Liver (tissue), 3 donors: ENCODE measurements at regions not wholly inside any gene's neighbourhood (a gene's known extent, or its start where the extent isn't known, plus 50 kb on each side); places are given as distances from the start of the nearest gene placed in this dataset.

Experiments used
- ATF3 ChIP-seq: IDR thresholded peaks from 2 replicates; pipeline ENCODE4 v1.6.1; 2016; ENCODE audit warnings: antibody characterized with exemption
- CTCF ChIP-seq: fragments of 150-350 bp; IDR thresholded peaks from 2 replicates; pipeline ENCODE4 v1.5.1; 2017; ENCODE audit warnings: improper control_type of control experiment, low read depth, low read length; ENCODE audit not compliant: missing input control
- EGR1 ChIP-seq, 2 donors: IDR thresholded peaks; 2 replicates each; pipeline ENCODE4 v1.6.1; 2016 to 2018; ENCODE audit warnings: antibody characterized with exemption in 2 of 2, low read depth in 2 of 2
- GABPA ChIP-seq, 2 donors: IDR thresholded peaks in 1 of 2; conservative IDR thresholded peaks in 1 of 2; 2 replicates each; pipeline ENCODE4 v1.6.1; 2016; ENCODE audit warnings: antibody characterized with exemption in 2 of 2, mild to moderate bottlenecking in 1 of 2, moderate library complexity in 1 of 2
- JUND ChIP-seq, 2 donors: IDR thresholded peaks; 2 replicates each; pipeline ENCODE4 v1.6.1; 2016; ENCODE audit warnings: antibody characterized with exemption in 2 of 2
- MAX ChIP-seq: IDR thresholded peaks from 2 replicates; pipeline ENCODE4 v1.6.1; 2016; ENCODE audit warnings: antibody characterized with exemption
- RAD21 ChIP-seq, 2 donors: IDR thresholded peaks; 2 replicates each; pipeline ENCODE4 v1.6.1; 2016; ENCODE audit warnings: antibody characterized with exemption in 2 of 2, mild to moderate bottlenecking in 2 of 2
- YY1 ChIP-seq: IDR thresholded peaks from 2 replicates; pipeline ENCODE4 v1.6.1; 2016; ENCODE audit warnings: antibody characterized with exemption, mild to moderate bottlenecking
- TF ChIP-seq, protein P1 (sequence below): IDR thresholded peaks from 2 replicates; pipeline ENCODE4 v1.6.1; 2016; ENCODE audit warnings: antibody characterized with exemption
- TF ChIP-seq, protein P2 (sequence below): IDR thresholded peaks from 2 replicates; pipeline ENCODE4 v1.6.1; 2016; ENCODE audit warnings: antibody characterized with exemption, mild to moderate bottlenecking
- donor health status: healthy.
- donor health status: healthy.

GRCh38 chr1:199124351-199124750 lies 485.5 kb downstream of the PTPRC start:
- TF ChIP-seq CTCF (no peak), YY1 (no peak), EGR1 (IDR thresholded peaks at IDR 0.05; ENCODE audit: low read depth in 2 of 2) (no peak), RAD21 (IDR thresholded peaks at IDR 0.05) (no peak), ATF3 (no peak), MAX (no peak), GABPA (IDR thresholded peaks at IDR 0.05 in 1 of 2, conservative IDR thresholded peaks at IDR 0.05 in 1 of 2) (no peak), JUND (IDR thresholded peaks at IDR 0.05) (no peak)
- TF ChIP-seq, protein P1, sequence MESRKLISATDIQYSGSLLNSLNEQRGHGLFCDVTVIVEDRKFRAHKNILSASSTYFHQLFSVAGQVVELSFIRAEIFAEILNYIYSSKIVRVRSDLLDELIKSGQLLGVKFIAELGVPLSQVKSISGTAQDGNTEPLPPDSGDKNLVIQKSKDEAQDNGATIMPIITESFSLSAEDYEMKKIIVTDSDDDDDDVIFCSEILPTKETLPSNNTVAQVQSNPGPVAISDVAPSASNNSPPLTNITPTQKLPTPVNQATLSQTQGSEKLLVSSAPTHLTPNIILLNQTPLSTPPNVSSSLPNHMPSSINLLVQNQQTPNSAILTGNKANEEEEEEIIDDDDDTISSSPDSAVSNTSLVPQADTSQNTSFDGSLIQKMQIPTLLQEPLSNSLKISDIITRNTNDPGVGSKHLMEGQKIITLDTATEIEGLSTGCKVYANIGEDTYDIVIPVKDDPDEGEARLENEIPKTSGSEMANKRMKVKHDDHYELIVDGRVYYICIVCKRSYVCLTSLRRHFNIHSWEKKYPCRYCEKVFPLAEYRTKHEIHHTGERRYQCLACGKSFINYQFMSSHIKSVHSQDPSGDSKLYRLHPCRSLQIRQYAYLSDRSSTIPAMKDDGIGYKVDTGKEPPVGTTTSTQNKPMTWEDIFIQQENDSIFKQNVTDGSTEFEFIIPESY: no peak
- TF ChIP-seq, protein P2, sequence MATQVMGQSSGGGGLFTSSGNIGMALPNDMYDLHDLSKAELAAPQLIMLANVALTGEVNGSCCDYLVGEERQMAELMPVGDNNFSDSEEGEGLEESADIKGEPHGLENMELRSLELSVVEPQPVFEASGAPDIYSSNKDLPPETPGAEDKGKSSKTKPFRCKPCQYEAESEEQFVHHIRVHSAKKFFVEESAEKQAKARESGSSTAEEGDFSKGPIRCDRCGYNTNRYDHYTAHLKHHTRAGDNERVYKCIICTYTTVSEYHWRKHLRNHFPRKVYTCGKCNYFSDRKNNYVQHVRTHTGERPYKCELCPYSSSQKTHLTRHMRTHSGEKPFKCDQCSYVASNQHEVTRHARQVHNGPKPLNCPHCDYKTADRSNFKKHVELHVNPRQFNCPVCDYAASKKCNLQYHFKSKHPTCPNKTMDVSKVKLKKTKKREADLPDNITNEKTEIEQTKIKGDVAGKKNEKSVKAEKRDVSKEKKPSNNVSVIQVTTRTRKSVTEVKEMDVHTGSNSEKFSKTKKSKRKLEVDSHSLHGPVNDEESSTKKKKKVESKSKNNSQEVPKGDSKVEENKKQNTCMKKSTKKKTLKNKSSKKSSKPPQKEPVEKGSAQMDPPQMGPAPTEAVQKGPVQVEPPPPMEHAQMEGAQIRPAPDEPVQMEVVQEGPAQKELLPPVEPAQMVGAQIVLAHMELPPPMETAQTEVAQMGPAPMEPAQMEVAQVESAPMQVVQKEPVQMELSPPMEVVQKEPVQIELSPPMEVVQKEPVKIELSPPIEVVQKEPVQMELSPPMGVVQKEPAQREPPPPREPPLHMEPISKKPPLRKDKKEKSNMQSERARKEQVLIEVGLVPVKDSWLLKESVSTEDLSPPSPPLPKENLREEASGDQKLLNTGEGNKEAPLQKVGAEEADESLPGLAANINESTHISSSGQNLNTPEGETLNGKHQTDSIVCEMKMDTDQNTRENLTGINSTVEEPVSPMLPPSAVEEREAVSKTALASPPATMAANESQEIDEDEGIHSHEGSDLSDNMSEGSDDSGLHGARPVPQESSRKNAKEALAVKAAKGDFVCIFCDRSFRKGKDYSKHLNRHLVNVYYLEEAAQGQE: no peak
